ENCODE measurements at regions not wholly inside any gene's neighbourhood (a gene's known extent, or its start where the extent isn't known, plus 50 kb on each side); places are given as distances from the start of the nearest gene placed in this dataset.

GRCh38 chr5:171589461-171589860 is 170.0 kb downstream of the FGF18 start:
- Histone ChIP-seq H3K4me1 (ENCODE audit: control insufficient read depth in 1 of 2, insufficient read depth in 1 of 2, low read depth in 1 of 2, low read length in 1 of 2) (no peaks in the 10 kb centered on the region), H3K4me3 (ENCODE audit: low read depth in 1 of 2, low read length in 1 of 2) (no peak overlapping the region), H3K9me3 (no peaks in the 10 kb centered on the region), H3K36me3 (no peaks in the 10 kb centered on the region), H3K27me3 (no peaks in the 10 kb centered on the region), H3K27ac (no peak overlapping the region)
- no peak for TF ChIP-seq CTCF (IDR thresholded peaks at IDR 0.05)

- Histone ChIP-seq H3K4me1 (ENCODE audit: control insufficient read depth in 1 of 2, insufficient read depth in 1 of 2, low read depth in 1 of 2, low read length in 1 of 2) (no peaks in the 10 kb centered on the region), H3K27ac (no peak overlapping the region), H3K27me3 (no peaks in the 10 kb centered on the region), H3K9me3 (no peaks in the 10 kb centered on the region), H3K36me3 (no peaks in the 10 kb centered on the region), H3K4me3 (ENCODE audit: low read depth in 1 of 2, low read length in 1 of 2) (no peak overlapping the region)
- TF ChIP-seq CTCF (IDR thresholded peaks at IDR 0.05) = no peak
Measured at GRCh38 chr5:171592076-171592475, 172.6 kb downstream of the FGF18 start.

GRCh38 chr5:171592736-171593135 is 173.3 kb downstream of the FGF18 start:
- Histone ChIP-seq H3K4me1 (ENCODE audit: control insufficient read depth in 1 of 2, insufficient read depth in 1 of 2, low read depth in 1 of 2, low read length in 1 of 2) (no peaks in the 10 kb centered on the region), H3K9me3 (no peaks in the 10 kb centered on the region), H3K4me3 (ENCODE audit: low read depth in 1 of 2, low read length in 1 of 2) (no peak overlapping the region), H3K36me3 (no peaks in the 10 kb centered on the region), H3K27me3 (no peaks in the 10 kb centered on the region), H3K27ac (no peak overlapping the region)
- TF ChIP-seq CTCF (IDR thresholded peaks at IDR 0.05) = no peak

- no peaks in the 10 kb centered on the region for H3K27me3 ChIP-seq
- H3K4me3 ChIP-seq (ENCODE audit: low read depth in 1 of 2, low read length in 1 of 2) = no peak overlapping the region
- H3K4me1 ChIP-seq (ENCODE audit: control insufficient read depth in 1 of 2, insufficient read depth in 1 of 2, low read depth in 1 of 2, low read length in 1 of 2) = no peaks in the 10 kb centered on the region
- no peak for TF ChIP-seq CTCF (IDR thresholded peaks at IDR 0.05)
- no peaks in the 10 kb centered on the region for H3K36me3 ChIP-seq
- H3K9me3 ChIP-seq = no peaks in the 10 kb centered on the region
- no peak overlapping the region for H3K27ac ChIP-seq
Measured at GRCh38 chr5:171593401-171593800, 174.0 kb downstream of the FGF18 start.

GRCh38 chr5:171593976-171594375 is 174.5 kb downstream of the FGF18 start:
- no peaks in the 10 kb centered on the region for H3K9me3 ChIP-seq
- no peak overlapping the region for H3K4me3 ChIP-seq (ENCODE audit: low read depth in 1 of 2, low read length in 1 of 2)
- no peaks in the 10 kb centered on the region for H3K36me3 ChIP-seq
- TF ChIP-seq CTCF (IDR thresholded peaks at IDR 0.05) = no peak
- no peaks in the 10 kb centered on the region for H3K4me1 ChIP-seq (ENCODE audit: control insufficient read depth in 1 of 2, insufficient read depth in 1 of 2, low read depth in 1 of 2, low read length in 1 of 2)
- no peaks in the 10 kb centered on the region for H3K27me3 ChIP-seq
- H3K27ac ChIP-seq = no peak overlapping the region

GRCh38 chr5:171595401-171595800 is 176.0 kb downstream of the FGF18 start:
- Histone ChIP-seq H3K4me3 (ENCODE audit: low read depth in 1 of 2, low read length in 1 of 2) (no peak overlapping the region), H3K36me3 (no peaks in the 10 kb centered on the region), H3K4me1 (ENCODE audit: control insufficient read depth in 1 of 2, insufficient read depth in 1 of 2, low read depth in 1 of 2, low read length in 1 of 2) (peaks cover 7 to 9% of the 10 kb centered on the region in 2 experiments), H3K27ac (no peak overlapping the region), H3K27me3 (no peaks in the 10 kb centered on the region), H3K9me3 (no peaks in the 10 kb centered on the region)
- TF ChIP-seq CTCF (IDR thresholded peaks at IDR 0.05) = no peak
